HCT116 (cell line): ENCODE measurements at regions not wholly inside any gene's neighbourhood (a gene's known extent, or its start where the extent isn't known, plus 50 kb on each side); places are given as distances from the start of the nearest gene placed in this dataset.

Source experiments
- ATAC-seq: fragments of 200-7000 bp; cut with Tn5 transposase; 2 replicates; pipeline ENCODE4 v1.9.1; 2020; ENCODE audit warnings: mild to moderate bottlenecking, moderate library complexity
- BruUV-seq: library from RNA; stranded (reverse); fragments of 400-500 nt; replicated peaks from 2 replicates; lab custom pipeline; 2021; lab: Mats Ljungman, UMichigan
- CTCF ChIA-PET: fragments of 300-600 bp; sonication (Branson Sonifier 250); formaldehyde crosslinking; loops from one replicate; lab custom pipeline; 2021; ENCODE audit warnings: antibody characterized with exemption; lab: Charles Lee
- POLR2A ChIA-PET: fragments of 300-600, 350-600 bp; sonication (Branson Sonifier 250); formaldehyde crosslinking; loops from one replicate; lab custom pipeline; 2021; ENCODE audit warnings: antibody characterized with exemption; lab: Charles Lee
- RAD21 ChIA-PET, 2 experiments: fragments of 300-600 bp; sonication (Branson Sonifier 250); formaldehyde crosslinking; loops; one replicate each; lab custom pipeline; 2023; ENCODE audit warnings: low total read pairs in 2 of 2; ENCODE audit not compliant: uncharacterized antibody in 2 of 2, unreplicated experiment in 2 of 2, low non-redundant PET in 1 of 2; lab: Charles Lee
- DNase-seq: peaks from one replicate; pipeline ENCODE4 v3.0.0-alpha.2; 2010; ENCODE audit warnings: low read depth, low spot score
- H2AFZ ChIP-seq: fragments of 200-600 bp; shearing (Covaris generic), sonication (generic); 2 replicates; pipeline ENCODE4 v1.6.1; 2017; ENCODE audit warnings: low read depth, mixed run types, mixed read lengths, antibody characterized with exemption, low read length; ENCODE audit not compliant: poor library complexity, severe bottlenecking
- H3K27ac ChIP-seq: 2 replicates; pipeline ENCODE4 v1.5.1; 2012; ENCODE audit warnings: low read depth, low read length
- H3K27me3 ChIP-seq: fragments of 200-600 bp; sonication (generic); 2 replicates; pipeline ENCODE4 v1.6.1; 2016; ENCODE audit warnings: mixed run types, low read length, mixed read lengths; ENCODE audit not compliant: insufficient read depth
- H3K36me3 ChIP-seq, 2 experiments: fragments of 200-500 bp in 1 of 2; fragments of 200-600 bp in 1 of 2; sonication (Bioruptor generic) in 1 of 2; sonication (generic) in 1 of 2; 2 replicates each; pipeline versions ENCODE4 v1.5.1 to v1.6.1; 2014 to 2016; ENCODE audit warnings: low read length in 2 of 2, inconsistent platforms in 1 of 2, mixed read lengths in 1 of 2, mixed run types in 1 of 2; ENCODE audit not compliant: insufficient read depth in 2 of 2, control insufficient read depth in 1 of 2
- H3K4me1 ChIP-seq, 2 experiments: fragments of 200-600 bp in 1 of 2; sonication (generic) in 1 of 2; 2 replicates each; pipeline versions ENCODE4 v1.5.1 to v1.6.1; 2012 to 2017; ENCODE audit warnings: low read length in 2 of 2, inconsistent platforms in 1 of 2, mild to moderate bottlenecking in 1 of 2, mixed read lengths in 1 of 2, mixed run types in 1 of 2, moderate library complexity in 1 of 2; ENCODE audit not compliant: insufficient read depth in 2 of 2, control insufficient read depth in 1 of 2
- H3K4me2 ChIP-seq: fragments of 200-600 bp; sonication (generic); 2 replicates; pipeline ENCODE4 v1.6.1; 2017; ENCODE audit warnings: mixed run types, low read length, mixed read lengths
- H3K4me3 ChIP-seq, 2 experiments: fragments of 200-600 bp in 1 of 2; sonication (generic) in 1 of 2; replicated peaks in 1 of 2; 2 replicates each; pipeline ENCODE4 v1.5.1; 2011 to 2016; ENCODE audit warnings: low read length in 2 of 2, control low read depth in 1 of 2, low read depth in 1 of 2, mild to moderate bottlenecking in 1 of 2, mixed read lengths in 1 of 2, mixed run types in 1 of 2
- H3K79me2 ChIP-seq: fragments of 200-600 bp; sonication (generic); 2 replicates; pipeline ENCODE4 v1.6.1; 2017; ENCODE audit warnings: mild to moderate bottlenecking, mixed run types, low read length, moderate library complexity, mixed read lengths; ENCODE audit not compliant: insufficient read depth
- H3K9ac ChIP-seq: fragments of 200-600 bp; sonication (generic); 2 replicates; pipeline ENCODE4 v1.6.1; 2016; ENCODE audit warnings: low read length, mixed read lengths
- H3K9me2 ChIP-seq: fragments of 200-600 bp; sonication (generic), shearing (Covaris generic); 2 replicates; pipeline ENCODE4 v1.6.1; 2017; ENCODE audit warnings: mixed run types, mild to moderate bottlenecking, moderate library complexity; ENCODE audit not compliant: insufficient read depth
- H3K9me3 ChIP-seq, 2 experiments: fragments of 200-500 bp in 1 of 2; fragments of 200-600 bp in 1 of 2; sonication (Bioruptor generic) in 1 of 2; sonication (generic) in 1 of 2; 2 replicates each; pipeline ENCODE4 v1.6.1; 2014 to 2017; ENCODE audit warnings: low read length in 2 of 2, mixed read lengths in 2 of 2, inconsistent platforms in 1 of 2, low read depth in 1 of 2, mild to moderate bottlenecking in 1 of 2, mixed run types in 1 of 2, moderate library complexity in 1 of 2; ENCODE audit not compliant: control insufficient read depth in 1 of 2, insufficient read depth in 1 of 2
- H4K20me1 ChIP-seq: fragments of 200-600 bp; sonication (generic), shearing (Covaris generic); 2 replicates; pipeline ENCODE4 v1.6.1; 2017; ENCODE audit warnings: mixed run types, mild to moderate bottlenecking, moderate library complexity; ENCODE audit not compliant: insufficient read depth
- ATF3 ChIP-seq: IDR thresholded peaks from 2 replicates; pipeline ENCODE4 v1.6.1; 2012
- CBX3 ChIP-seq: IDR thresholded peaks from 2 replicates; pipeline ENCODE4 v1.6.1; 2012; ENCODE audit warnings: low read depth
- CEBPB ChIP-seq: IDR thresholded peaks from 2 replicates; pipeline ENCODE4 v1.6.1; 2012; ENCODE audit warnings: low read depth
- CTCF ChIP-seq, 3 experiments: fragments of 200-600 bp in 1 of 3; sonication (generic) in 1 of 3; IDR thresholded peaks in 2 of 3; conservative IDR thresholded peaks in 1 of 3; 2 replicates each; pipeline ENCODE4 v1.5.1; 2012 to 2017; ENCODE audit warnings: low read depth in 2 of 3, low read length in 2 of 3, antibody characterized with exemption in 1 of 3, borderline replicate concordance in 1 of 3, control low read depth in 1 of 3, mild to moderate bottlenecking in 1 of 3, mixed read lengths in 1 of 3, mixed run types in 1 of 3, moderate library complexity in 1 of 3; ENCODE audit not compliant: insufficient read depth in 1 of 3
- ELF1 ChIP-seq: IDR thresholded peaks from 2 replicates; pipeline ENCODE4 v1.6.1; 2012; ENCODE audit warnings: low read depth, borderline replicate concordance
- EZH2 ChIP-seq: fragments of 200-600 bp; sonication (generic); IDR thresholded peaks from 2 replicates; pipeline ENCODE4 v1.6.1; 2017; ENCODE audit warnings: antibody characterized with exemption, mixed run types
- FOSL1 ChIP-seq: IDR thresholded peaks from 2 replicates; pipeline ENCODE4 v1.6.1; 2012; ENCODE audit warnings: low read depth
- POLR2AphosphoS5 ChIP-seq: IDR thresholded peaks from 2 replicates; pipeline ENCODE4 v1.6.1; 2011; ENCODE audit warnings: mild to moderate bottlenecking, low read depth, low read length, moderate library complexity
- RAD21 ChIP-seq: IDR thresholded peaks from 2 replicates; pipeline ENCODE4 v1.6.1; 2012; ENCODE audit warnings: low read depth, mild to moderate bottlenecking
- REST ChIP-seq: IDR thresholded peaks from 2 replicates; pipeline ENCODE4 v1.6.1; 2012; ENCODE audit warnings: low read depth
- SIN3A ChIP-seq: IDR thresholded peaks from 2 replicates; pipeline ENCODE4 v1.6.1; 2012; ENCODE audit warnings: low read depth
- SRF ChIP-seq: IDR thresholded peaks from 2 replicates; pipeline ENCODE4 v1.6.1; 2012; ENCODE audit warnings: low read depth
- TCF7L2 ChIP-seq: IDR thresholded peaks from 2 replicates; pipeline ENCODE4 v1.7.0; 2011; ENCODE audit warnings: borderline replicate concordance, inconsistent platforms; ENCODE audit not compliant: insufficient read depth, insufficient read length; ENCODE audit errors: extremely low read depth
- ZFX ChIP-seq: fragments of 450-650 bp; IDR thresholded peaks from 2 replicates; pipeline ENCODE4 v1.6.1; 2017
- ZNF274 ChIP-seq: fragments of 200-500 bp; sonication (Bioruptor generic); IDR thresholded peaks from 2 replicates; pipeline ENCODE4 v1.6.1; 2014; ENCODE audit warnings: mild to moderate bottlenecking, low read depth, low read length, inconsistent platforms
- intact Hi-C: fragments of 100-400 bp; cut with micrococcal nuclease; formaldehyde crosslinking; loops from 2 replicates; pipeline ENCODE4 v1.10.0; 2022

- Histone ChIP-seq H3K9me2 (no peaks in the 10 kb centered on the region), H3K9ac (no peak overlapping the region), H3K9me3 (peaks cover under 1 to 12% of the 10 kb centered on the region in 2 experiments; a peak in 2 of 4 replicates)
- intact Hi-C loops = no loop called here
- CTCF ChIA-PET = no interaction called here
- TF ChIP-seq ZFX = no peak
- TF ChIP-seq POLR2AphosphoS5 = no peak
- TF ChIP-seq RAD21 = no peak
- no peak for TF ChIP-seq EZH2
- TF ChIP-seq, all 23 proteins: peak for 0
- Histone ChIP-seq H3K4me1 (no peaks in the 10 kb centered on the region), H3K79me2 (no peaks in the 10 kb centered on the region), H3K27ac (no peak overlapping the region), H3K27me3 (no peaks in the 10 kb centered on the region), H2AFZ (no peak overlapping the region), H4K20me1 (no peaks in the 10 kb centered on the region), H3K4me2 (no peak overlapping the region), H3K4me3 (no peak overlapping the region), H3K36me3 (no peaks in the 10 kb centered on the region)
- ChIA-PET POLR2A (no interaction called here), RAD21 (no interaction called here)
- no TSS peak for BruUV-seq
- DNase-seq = no peak
- no peak for ATAC-seq
These were observed 906.7 kb downstream of the AACS start for GRCh38 chr12:125971981-125972380.

GRCh38 chr12:125978286-125978685 lies 913.1 kb downstream of the AACS start:
- peaks cover 7 to 12% of the 10 kb centered on the region in 2 experiments; a peak in 2 of 4 replicates for H3K9me3 ChIP-seq
- H3K4me2 ChIP-seq = no peak overlapping the region
- H3K4me3 ChIP-seq = no peak overlapping the region
- H3K4me1 ChIP-seq = no peaks in the 10 kb centered on the region
- POLR2A ChIA-PET = no interaction called here
- no peak overlapping the region for H2AFZ ChIP-seq
- no peaks in the 10 kb centered on the region for H3K36me3 ChIP-seq
- H3K9me2 ChIP-seq = no peaks in the 10 kb centered on the region
- H4K20me1 ChIP-seq = no peaks in the 10 kb centered on the region
- H3K27me3 ChIP-seq = no peaks in the 10 kb centered on the region
- CTCF ChIA-PET = no interaction called here
- BruUV-seq = no TSS peak
- ATAC-seq (no peak), DNase-seq (no peak)
- H3K27ac ChIP-seq = no peak overlapping the region
- RAD21 ChIA-PET = no interaction called here
- H3K79me2 ChIP-seq = no peaks in the 10 kb centered on the region
- H3K9ac ChIP-seq = no peak overlapping the region
- intact Hi-C loops = no loop called here
- TF ChIP-seq FOSL1 (no peak), ZNF274 (no peak), REST (no peak), ELF1 (no peak), RAD21 (no peak), CTCF (IDR thresholded peaks at IDR 0.05 in 2 of 3, conservative IDR thresholded peaks at IDR 0.05 in 1 of 3; ENCODE audit: borderline replicate concordance in 1 of 3, insufficient read depth in 1 of 3, low read depth in 2 of 3, low read length in 2 of 3) (no peak), SIN3A (no peak), SRF (no peak), CBX3 (no peak), ATF3 (no peak), POLR2AphosphoS5 (no peak), TCF7L2 (no peak), CEBPB (no peak)
